GM23338 (cell line): ENCODE measurements at regions not wholly inside any gene's neighbourhood (a gene's known extent, or its start where the extent isn't known, plus 50 kb on each side); places are given as distances from the start of the nearest gene placed in this dataset.

Source experiments
- ATAC-seq: fragments of 200-7000 bp; cut with Tn5 transposase; 3 replicates; pipeline ENCODE4 v1.9.1; 2020
- DNase-seq: peaks from one replicate; pipeline ENCODE4 v3.0.0-alpha.2; 2015; ENCODE audit warnings: low spot score
- H2AFZ ChIP-seq: fragments of 200-600 bp; sonication (generic); 2 replicates; pipeline ENCODE4 v1.8.0; 2016; ENCODE audit warnings: antibody characterized with exemption, mild to moderate bottlenecking, moderate library complexity
- H3F3A ChIP-seq: fragments of 200-600 bp; sonication (generic); replicated peaks from 2 replicates; pipeline ENCODE4 v1.8.0; 2017; ENCODE audit warnings: antibody characterized with exemption, mixed run types, low read depth
- H3K27ac ChIP-seq: fragments of 200-600 bp; sonication (generic); 2 replicates; pipeline ENCODE4 v1.6.1; 2016; ENCODE audit warnings: low read depth
- H3K27me3 ChIP-seq: fragments of 200-600 bp; sonication (generic); 2 replicates; pipeline ENCODE4 v1.8.0; 2016; ENCODE audit warnings: mild to moderate bottlenecking, mixed run types, moderate library complexity; ENCODE audit not compliant: insufficient read depth
- H3K36me3 ChIP-seq: fragments of 200-600 bp; sonication (generic); 2 replicates; pipeline ENCODE4 v1.8.0; 2016; ENCODE audit warnings: mild to moderate bottlenecking; ENCODE audit not compliant: insufficient read depth
- H3K4me1 ChIP-seq: fragments of 200-600 bp; sonication (generic); 2 replicates; pipeline ENCODE4 v1.8.0; 2016; ENCODE audit warnings: mild to moderate bottlenecking, moderate library complexity; ENCODE audit not compliant: insufficient read depth
- H3K4me2 ChIP-seq: fragments of 200-600 bp; sonication (generic); 2 replicates; pipeline ENCODE4 v1.7.1; 2017; ENCODE audit warnings: mixed run types
- H3K4me3 ChIP-seq: fragments of 200-600 bp; sonication (generic); 2 replicates; pipeline ENCODE4 v1.6.1; 2016; ENCODE audit warnings: mixed run types
- H3K79me2 ChIP-seq: fragments of 200-600 bp; sonication (generic); replicated peaks from 2 replicates; pipeline ENCODE4 v1.8.0; 2017; ENCODE audit warnings: mild to moderate bottlenecking; ENCODE audit not compliant: insufficient read depth
- H3K9me2 ChIP-seq: fragments of 200-600 bp; sonication (generic); 2 replicates; pipeline ENCODE4 v1.8.0; 2017; ENCODE audit not compliant: insufficient read depth
- H4K20me1 ChIP-seq: fragments of 200-600 bp; sonication (generic); replicated peaks from 2 replicates; pipeline ENCODE4 v1.8.0; 2017; ENCODE audit warnings: mild to moderate bottlenecking; ENCODE audit not compliant: insufficient read depth
- H3K27ac Mint-ChIP-seq: 2 replicates; pipeline ENCODE4 v1.8.0; 2020; ENCODE audit warnings: inconsistent platforms, mild to moderate bottlenecking, moderate library complexity, mixed read lengths
- H3K27me3 Mint-ChIP-seq: 3 replicates; pipeline ENCODE4 v1.8.0; 2022; ENCODE audit warnings: low read depth, mild to moderate bottlenecking, moderate library complexity, mixed read lengths, inconsistent platforms; ENCODE audit not compliant: insufficient read depth, poor library complexity
- H3K36me3 Mint-ChIP-seq: 3 replicates; pipeline ENCODE4 v1.8.0; 2021; ENCODE audit warnings: low read depth, mild to moderate bottlenecking, inconsistent platforms, moderate library complexity, mixed read lengths
- H3K4me1 Mint-ChIP-seq: 3 replicates; pipeline ENCODE4 v1.8.0; 2020; ENCODE audit warnings: mild to moderate bottlenecking, inconsistent platforms, mixed read lengths
- H3K4me3 Mint-ChIP-seq: 3 replicates; pipeline ENCODE4 v1.8.0; 2021; ENCODE audit warnings: moderate library complexity, mild to moderate bottlenecking, inconsistent platforms, mixed read lengths
- H3K9me3 Mint-ChIP-seq: 3 replicates; pipeline ENCODE4 v1.8.0; 2020; ENCODE audit warnings: moderate library complexity, mild to moderate bottlenecking, inconsistent platforms, mixed read lengths
- CREB1 ChIP-seq: fragments of 250-450 bp; sonication (Bioruptor Pico); IDR thresholded peaks from 2 replicates; pipeline ENCODE4 v1.5.0; 2020; ENCODE audit warnings: low read depth, mild to moderate bottlenecking, moderate library complexity
- EZH2 ChIP-seq: fragments of 200-600 bp; sonication (generic); IDR thresholded peaks from one replicate; pipeline ENCODE4 v1.8.0; 2017; ENCODE audit warnings: antibody characterized with exemption, mild to moderate bottlenecking, low read depth; ENCODE audit not compliant: unreplicated experiment
- EZH2phosphoT487 ChIP-seq: fragments of 200-600 bp; sonication (generic); IDR thresholded peaks from one replicate; pipeline ENCODE4 v1.8.1; 2018; ENCODE audit warnings: antibody characterized with exemption; ENCODE audit not compliant: unreplicated experiment
- JUNB ChIP-seq: IDR thresholded peaks from one replicate; pipeline ENCODE4 v1.6.1; 2016; ENCODE audit warnings: antibody characterized with exemption; ENCODE audit not compliant: unreplicated experiment
- NANOG ChIP-seq: IDR thresholded peaks from 2 replicates; pipeline ENCODE4 v1.6.1; 2016; ENCODE audit warnings: antibody characterized with exemption, borderline replicate concordance
- POLR2AphosphoS5 ChIP-seq: IDR thresholded peaks from 2 replicates; pipeline ENCODE4 v1.6.1; 2016; ENCODE audit warnings: antibody characterized with exemption, low read depth
- STAT1 ChIP-seq: IDR thresholded peaks from one replicate; pipeline ENCODE4 v1.6.1; 2016; ENCODE audit warnings: antibody characterized with exemption; ENCODE audit not compliant: unreplicated experiment
- ZNF114 ChIP-seq: fragments of 250-450 bp; sonication (Bioruptor Pico); IDR thresholded peaks from 2 replicates; pipeline ENCODE4 v1.5.0; 2020; ENCODE audit warnings: mild to moderate bottlenecking, moderate library complexity
- ZNF331 ChIP-seq: fragments of 250-450 bp; sonication (Bioruptor Pico); IDR thresholded peaks from 2 replicates; pipeline ENCODE4 v1.5.0; 2020; ENCODE audit warnings: low read depth, mild to moderate bottlenecking, moderate library complexity
- TF ChIP-seq, protein P1 (sequence below): fragments of 250-450 bp; sonication (Bioruptor Pico); IDR thresholded peaks from 2 replicates; pipeline ENCODE4 v1.5.0; 2020; ENCODE audit warnings: mild to moderate bottlenecking, moderate library complexity
- TF ChIP-seq, protein P2 (sequence below): IDR thresholded peaks from 2 replicates; pipeline ENCODE4 v1.6.1; 2016; ENCODE audit warnings: antibody characterized with exemption
- TF ChIP-seq, protein P3 (sequence below): IDR thresholded peaks from one replicate; pipeline ENCODE4 v1.6.1; 2018; ENCODE audit warnings: antibody characterized with exemption; ENCODE audit not compliant: unreplicated experiment
- TF ChIP-seq, protein P4 (sequence below), 2 experiments: fragments of 200-600 bp in 1 of 2; sonication (generic) in 1 of 2; conservative IDR thresholded peaks; 2 replicates each; pipeline versions ENCODE4 v1.5.1 to v1.6.1; 2016 to 2017; ENCODE audit warnings: antibody characterized with exemption in 2 of 2, low read depth in 2 of 2, mild to moderate bottlenecking in 2 of 2, moderate library complexity in 1 of 2

DNA sequence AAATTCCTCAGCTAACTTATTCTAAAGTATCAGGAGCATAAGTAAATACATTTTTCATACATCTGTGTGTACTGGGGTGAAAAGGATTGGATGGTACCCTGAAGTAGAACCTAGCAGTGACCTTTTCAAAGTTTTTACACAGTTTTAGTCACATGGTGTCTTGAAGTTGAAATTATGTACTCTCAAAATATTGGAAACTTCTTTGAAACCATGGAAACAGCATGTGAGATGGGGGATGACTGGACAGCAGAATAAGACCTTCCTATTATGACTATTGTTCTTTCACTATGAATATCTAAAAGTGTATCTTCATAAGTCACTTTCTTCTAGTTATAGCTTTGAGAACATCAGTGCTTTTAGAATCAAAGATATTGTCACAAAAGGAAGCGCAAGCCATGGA, 301.5 kb upstream of the ELAVL2 start:
- H3K4me1 Mint-ChIP-seq, result peaks cover 3% of the 10 kb centered on the region; the same call in 1 of the 3 replicates
- no peaks in the 10 kb centered on the region for H3K9me2 ChIP-seq

More for the DNA sequence above, 301.5 kb upstream of the ELAVL2 start:
- no peaks in the 10 kb centered on the region for H4K20me1 ChIP-seq
- H3K4me3 Mint-ChIP-seq, result no peak overlapping the region
- H3K27me3 Mint-ChIP-seq, result peaks cover 2% of the 10 kb centered on the region
- TF ChIP-seq STAT1 (no peak), CREB1 (CRISPR knock-in tag) (no peak), ZNF331 (CRISPR knock-in tag) (no peak), ZNF114 (CRISPR knock-in tag) (no peak), EZH2 (no peak), NANOG (no peak), JUNB (no peak), POLR2AphosphoS5 (no peak), EZH2phosphoT487 (no peak)
- TF ChIP-seq, protein P1, sequence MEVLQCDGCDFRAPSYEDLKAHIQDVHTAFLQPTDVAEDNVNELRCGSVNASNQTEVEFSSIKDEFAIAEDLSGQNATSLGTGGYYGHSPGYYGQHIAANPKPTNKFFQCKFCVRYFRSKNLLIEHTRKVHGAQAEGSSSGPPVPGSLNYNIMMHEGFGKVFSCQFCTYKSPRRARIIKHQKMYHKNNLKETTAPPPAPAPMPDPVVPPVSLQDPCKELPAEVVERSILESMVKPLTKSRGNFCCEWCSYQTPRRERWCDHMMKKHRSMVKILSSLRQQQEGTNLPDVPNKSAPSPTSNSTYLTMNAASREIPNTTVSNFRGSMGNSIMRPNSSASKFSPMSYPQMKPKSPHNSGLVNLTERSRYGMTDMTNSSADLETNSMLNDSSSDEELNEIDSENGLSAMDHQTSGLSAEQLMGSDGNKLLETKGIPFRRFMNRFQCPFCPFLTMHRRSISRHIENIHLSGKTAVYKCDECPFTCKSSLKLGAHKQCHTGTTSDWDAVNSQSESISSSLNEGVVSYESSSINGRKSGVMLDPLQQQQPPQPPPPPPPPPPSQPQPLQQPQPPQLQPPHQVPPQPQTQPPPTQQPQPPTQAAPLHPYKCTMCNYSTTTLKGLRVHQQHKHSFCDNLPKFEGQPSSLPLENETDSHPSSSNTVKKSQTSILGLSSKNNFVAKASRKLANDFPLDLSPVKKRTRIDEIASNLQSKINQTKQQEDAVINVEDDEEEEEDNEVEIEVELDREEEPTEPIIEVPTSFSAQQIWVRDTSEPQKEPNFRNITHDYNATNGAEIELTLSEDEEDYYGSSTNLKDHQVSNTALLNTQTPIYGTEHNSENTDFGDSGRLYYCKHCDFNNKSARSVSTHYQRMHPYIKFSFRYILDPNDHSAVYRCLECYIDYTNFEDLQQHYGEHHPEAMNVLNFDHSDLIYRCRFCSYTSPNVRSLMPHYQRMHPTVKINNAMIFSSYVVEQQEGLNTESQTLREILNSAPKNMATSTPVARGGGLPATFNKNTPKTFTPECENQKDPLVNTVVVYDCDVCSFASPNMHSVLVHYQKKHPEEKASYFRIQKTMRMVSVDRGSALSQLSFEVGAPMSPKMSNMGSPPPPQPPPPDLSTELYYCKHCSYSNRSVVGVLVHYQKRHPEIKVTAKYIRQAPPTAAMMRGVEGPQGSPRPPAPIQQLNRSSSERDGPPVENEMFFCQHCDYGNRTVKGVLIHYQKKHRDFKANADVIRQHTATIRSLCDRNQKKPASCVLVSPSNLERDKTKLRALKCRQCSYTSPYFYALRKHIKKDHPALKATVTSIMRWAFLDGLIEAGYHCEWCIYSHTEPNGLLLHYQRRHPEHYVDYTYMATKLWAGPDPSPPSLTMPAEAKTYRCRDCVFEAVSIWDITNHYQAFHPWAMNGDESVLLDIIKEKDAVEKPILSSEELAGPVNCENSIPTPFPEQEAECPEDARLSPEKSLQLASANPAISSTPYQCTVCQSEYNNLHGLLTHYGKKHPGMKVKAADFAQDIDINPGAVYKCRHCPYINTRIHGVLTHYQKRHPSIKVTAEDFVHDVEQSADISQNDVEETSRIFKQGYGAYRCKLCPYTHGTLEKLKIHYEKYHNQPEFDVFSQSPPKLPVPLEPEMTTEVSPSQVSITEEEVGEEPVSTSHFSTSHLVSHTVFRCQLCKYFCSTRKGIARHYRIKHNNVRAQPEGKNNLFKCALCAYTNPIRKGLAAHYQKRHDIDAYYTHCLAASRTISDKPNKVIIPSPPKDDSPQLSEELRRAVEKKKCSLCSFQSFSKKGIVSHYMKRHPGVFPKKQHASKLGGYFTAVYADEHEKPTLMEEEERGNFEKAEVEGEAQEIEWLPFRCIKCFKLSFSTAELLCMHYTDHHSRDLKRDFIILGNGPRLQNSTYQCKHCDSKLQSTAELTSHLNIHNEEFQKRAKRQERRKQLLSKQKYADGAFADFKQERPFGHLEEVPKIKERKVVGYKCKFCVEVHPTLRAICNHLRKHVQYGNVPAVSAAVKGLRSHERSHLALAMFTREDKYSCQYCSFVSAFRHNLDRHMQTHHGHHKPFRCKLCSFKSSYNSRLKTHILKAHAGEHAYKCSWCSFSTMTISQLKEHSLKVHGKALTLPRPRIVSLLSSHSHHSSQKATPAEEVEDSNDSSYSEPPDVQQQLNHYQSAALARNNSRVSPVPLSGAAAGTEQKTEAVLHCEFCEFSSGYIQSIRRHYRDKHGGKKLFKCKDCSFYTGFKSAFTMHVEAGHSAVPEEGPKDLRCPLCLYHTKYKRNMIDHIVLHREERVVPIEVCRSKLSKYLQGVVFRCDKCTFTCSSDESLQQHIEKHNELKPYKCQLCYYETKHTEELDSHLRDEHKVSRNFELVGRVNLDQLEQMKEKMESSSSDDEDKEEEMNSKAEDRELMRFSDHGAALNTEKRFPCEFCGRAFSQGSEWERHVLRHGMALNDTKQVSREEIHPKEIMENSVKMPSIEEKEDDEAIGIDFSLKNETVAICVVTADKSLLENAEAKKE (CRISPR knock-in tag), result no peak
- TF ChIP-seq, protein P2, sequence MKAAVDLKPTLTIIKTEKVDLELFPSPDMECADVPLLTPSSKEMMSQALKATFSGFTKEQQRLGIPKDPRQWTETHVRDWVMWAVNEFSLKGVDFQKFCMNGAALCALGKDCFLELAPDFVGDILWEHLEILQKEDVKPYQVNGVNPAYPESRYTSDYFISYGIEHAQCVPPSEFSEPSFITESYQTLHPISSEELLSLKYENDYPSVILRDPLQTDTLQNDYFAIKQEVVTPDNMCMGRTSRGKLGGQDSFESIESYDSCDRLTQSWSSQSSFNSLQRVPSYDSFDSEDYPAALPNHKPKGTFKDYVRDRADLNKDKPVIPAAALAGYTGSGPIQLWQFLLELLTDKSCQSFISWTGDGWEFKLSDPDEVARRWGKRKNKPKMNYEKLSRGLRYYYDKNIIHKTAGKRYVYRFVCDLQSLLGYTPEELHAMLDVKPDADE, result no peak
- TF ChIP-seq, protein P3, sequence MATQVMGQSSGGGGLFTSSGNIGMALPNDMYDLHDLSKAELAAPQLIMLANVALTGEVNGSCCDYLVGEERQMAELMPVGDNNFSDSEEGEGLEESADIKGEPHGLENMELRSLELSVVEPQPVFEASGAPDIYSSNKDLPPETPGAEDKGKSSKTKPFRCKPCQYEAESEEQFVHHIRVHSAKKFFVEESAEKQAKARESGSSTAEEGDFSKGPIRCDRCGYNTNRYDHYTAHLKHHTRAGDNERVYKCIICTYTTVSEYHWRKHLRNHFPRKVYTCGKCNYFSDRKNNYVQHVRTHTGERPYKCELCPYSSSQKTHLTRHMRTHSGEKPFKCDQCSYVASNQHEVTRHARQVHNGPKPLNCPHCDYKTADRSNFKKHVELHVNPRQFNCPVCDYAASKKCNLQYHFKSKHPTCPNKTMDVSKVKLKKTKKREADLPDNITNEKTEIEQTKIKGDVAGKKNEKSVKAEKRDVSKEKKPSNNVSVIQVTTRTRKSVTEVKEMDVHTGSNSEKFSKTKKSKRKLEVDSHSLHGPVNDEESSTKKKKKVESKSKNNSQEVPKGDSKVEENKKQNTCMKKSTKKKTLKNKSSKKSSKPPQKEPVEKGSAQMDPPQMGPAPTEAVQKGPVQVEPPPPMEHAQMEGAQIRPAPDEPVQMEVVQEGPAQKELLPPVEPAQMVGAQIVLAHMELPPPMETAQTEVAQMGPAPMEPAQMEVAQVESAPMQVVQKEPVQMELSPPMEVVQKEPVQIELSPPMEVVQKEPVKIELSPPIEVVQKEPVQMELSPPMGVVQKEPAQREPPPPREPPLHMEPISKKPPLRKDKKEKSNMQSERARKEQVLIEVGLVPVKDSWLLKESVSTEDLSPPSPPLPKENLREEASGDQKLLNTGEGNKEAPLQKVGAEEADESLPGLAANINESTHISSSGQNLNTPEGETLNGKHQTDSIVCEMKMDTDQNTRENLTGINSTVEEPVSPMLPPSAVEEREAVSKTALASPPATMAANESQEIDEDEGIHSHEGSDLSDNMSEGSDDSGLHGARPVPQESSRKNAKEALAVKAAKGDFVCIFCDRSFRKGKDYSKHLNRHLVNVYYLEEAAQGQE, result no peak
- TF ChIP-seq, protein P4, sequence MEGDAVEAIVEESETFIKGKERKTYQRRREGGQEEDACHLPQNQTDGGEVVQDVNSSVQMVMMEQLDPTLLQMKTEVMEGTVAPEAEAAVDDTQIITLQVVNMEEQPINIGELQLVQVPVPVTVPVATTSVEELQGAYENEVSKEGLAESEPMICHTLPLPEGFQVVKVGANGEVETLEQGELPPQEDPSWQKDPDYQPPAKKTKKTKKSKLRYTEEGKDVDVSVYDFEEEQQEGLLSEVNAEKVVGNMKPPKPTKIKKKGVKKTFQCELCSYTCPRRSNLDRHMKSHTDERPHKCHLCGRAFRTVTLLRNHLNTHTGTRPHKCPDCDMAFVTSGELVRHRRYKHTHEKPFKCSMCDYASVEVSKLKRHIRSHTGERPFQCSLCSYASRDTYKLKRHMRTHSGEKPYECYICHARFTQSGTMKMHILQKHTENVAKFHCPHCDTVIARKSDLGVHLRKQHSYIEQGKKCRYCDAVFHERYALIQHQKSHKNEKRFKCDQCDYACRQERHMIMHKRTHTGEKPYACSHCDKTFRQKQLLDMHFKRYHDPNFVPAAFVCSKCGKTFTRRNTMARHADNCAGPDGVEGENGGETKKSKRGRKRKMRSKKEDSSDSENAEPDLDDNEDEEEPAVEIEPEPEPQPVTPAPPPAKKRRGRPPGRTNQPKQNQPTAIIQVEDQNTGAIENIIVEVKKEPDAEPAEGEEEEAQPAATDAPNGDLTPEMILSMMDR (conservative IDR thresholded peaks at IDR 0.05; ENCODE audit: low read depth in 2 of 2), result no peak
- no peaks in the 10 kb centered on the region for H3F3A ChIP-seq
- H3K27ac ChIP-seq, result no peak overlapping the region
- DNase-seq (no peak), ATAC-seq (no peak)
- H2AFZ ChIP-seq, result no peak overlapping the region
- no peaks in the 10 kb centered on the region for H3K36me3 Mint-ChIP-seq
- H3K27me3 ChIP-seq, result no peaks in the 10 kb centered on the region
- no peak overlapping the region for H3K4me3 ChIP-seq
- H3K79me2 ChIP-seq, result no peaks in the 10 kb centered on the region
- H3K4me2 ChIP-seq, result no peak overlapping the region
- no peak overlapping the region for H3K27ac Mint-ChIP-seq
- H3K36me3 ChIP-seq, result no peaks in the 10 kb centered on the region
- no peaks in the 10 kb centered on the region for H3K9me3 Mint-ChIP-seq
- no peaks in the 10 kb centered on the region for H3K4me1 ChIP-seq
